ENCODE measurements at regions not wholly inside any gene's neighbourhood (a gene's known extent, or its start where the extent isn't known, plus 50 kb on each side); places are given as distances from the start of the nearest gene placed in this dataset.
A peak's percentile ranks its signal among the peaks of the same experiment; 100 is the strongest.

- H3K9me3 Mint-ChIP-seq, result no peaks in the 10 kb centered on the region
- Histone ChIP-seq H3K36me3 (ENCODE audit: control insufficient read depth, insufficient read depth, low read length) (no peaks in the 10 kb centered on the region), H3K9me3 (ENCODE audit: control insufficient read depth, low read length) (no peaks in the 10 kb centered on the region), H3K4me3 (ENCODE audit: low read length) (no peak overlapping the region), H3K4me1 (ENCODE audit: control insufficient read depth, insufficient read depth, low read length) (no peaks in the 10 kb centered on the region), H3K27me3 (ENCODE audit: control insufficient read depth, insufficient read depth, low read length, poor library complexity, severe bottlenecking) (no peaks in the 10 kb centered on the region), H3K27ac (ENCODE audit: low read depth, low read length) (no peak overlapping the region), H3K9ac (ENCODE audit: extremely low read depth, low read length, poor library complexity, severe bottlenecking) (no peak overlapping the region)
- no peak for TF ChIP-seq CTCF (conservative IDR thresholded peaks at IDR 0.05)
- H3K27ac Mint-ChIP-seq, result no peak overlapping the region
- H3K4me3 Mint-ChIP-seq, result no peak overlapping the region
- WGBS, 2 experiments (ENCODE audit: insufficient coverage in 1 of 2, insufficient read length in 1 of 2), result 55 to 86% methylated on average over 1 to 2 of the region's 2 CpGs
- no peak for DNase-seq
- H3K27me3 Mint-ChIP-seq (ENCODE audit: insufficient read depth), result no peaks in the 10 kb centered on the region
- H3K4me1 Mint-ChIP-seq, result peaks cover 4% of the 10 kb centered on the region
- no peaks in the 10 kb centered on the region for H3K36me3 Mint-ChIP-seq (ENCODE audit: low read depth)
These were observed 133.8 kb downstream of the ADAM29 start for GRCh38 chr4:175051974-175052373.

- H3K27me3 ChIP-seq (ENCODE audit: control insufficient read depth, insufficient read depth, low read length, poor library complexity, severe bottlenecking), result no peaks in the 10 kb centered on the region
- peak; percentile 72 for TF ChIP-seq CTCF (conservative IDR thresholded peaks at IDR 0.05)
- no peak overlapping the region for H3K9ac ChIP-seq (ENCODE audit: extremely low read depth, low read length, poor library complexity, severe bottlenecking)
- H3K36me3 ChIP-seq (ENCODE audit: control insufficient read depth, insufficient read depth, low read length), result no peaks in the 10 kb centered on the region
- H3K4me1 Mint-ChIP-seq, result peaks cover 4% of the 10 kb centered on the region
- no peaks in the 10 kb centered on the region for H3K36me3 Mint-ChIP-seq (ENCODE audit: low read depth)
- H3K4me3 ChIP-seq (ENCODE audit: low read length), result no peak overlapping the region
- no peaks in the 10 kb centered on the region for H3K9me3 ChIP-seq (ENCODE audit: control insufficient read depth, low read length)
- no peaks in the 10 kb centered on the region for H3K4me1 ChIP-seq (ENCODE audit: control insufficient read depth, insufficient read depth, low read length)
- no peak overlapping the region for H3K27ac ChIP-seq (ENCODE audit: low read depth, low read length)
- no peak overlapping the region for H3K4me3 Mint-ChIP-seq
- peak; percentile 89 for DNase-seq
- 72 to 74% methylated on average over 3 of the region's 3 CpGs for WGBS, 2 experiments (ENCODE audit: insufficient coverage in 1 of 2, insufficient read length in 1 of 2)
- peak overlapping the region; percentile 64 for H3K27ac Mint-ChIP-seq
- no peaks in the 10 kb centered on the region for H3K9me3 Mint-ChIP-seq
- H3K27me3 Mint-ChIP-seq (ENCODE audit: insufficient read depth), result no peaks in the 10 kb centered on the region
These were observed 136.8 kb downstream of the ADAM29 start for GRCh38 chr4:175054980-175055379.

GRCh38 chr4:175062183-175062592 lies 144.0 kb downstream of the ADAM29 start:
- Mint-ChIP-seq H3K27me3 (ENCODE audit: insufficient read depth) (no peaks in the 10 kb centered on the region), H3K9me3 (no peaks in the 10 kb centered on the region)

More at GRCh38 chr4:175062183-175062592, 144.0 kb downstream of the ADAM29 start:
- Mint-ChIP-seq H3K4me1 (no peaks in the 10 kb centered on the region), H3K27ac (no peak overlapping the region), H3K36me3 (ENCODE audit: low read depth) (no peaks in the 10 kb centered on the region), H3K4me3 (no peak overlapping the region)
- no peaks in the 10 kb centered on the region for H3K4me1 ChIP-seq (ENCODE audit: control insufficient read depth, insufficient read depth, low read length)
- H3K9ac ChIP-seq (ENCODE audit: extremely low read depth, low read length, poor library complexity, severe bottlenecking), result no peak overlapping the region
- H3K27me3 ChIP-seq (ENCODE audit: control insufficient read depth, insufficient read depth, low read length, poor library complexity, severe bottlenecking), result no peaks in the 10 kb centered on the region
- no peaks in the 10 kb centered on the region for H3K36me3 ChIP-seq (ENCODE audit: control insufficient read depth, insufficient read depth, low read length)
- no peak overlapping the region for H3K4me3 ChIP-seq (ENCODE audit: low read length)
- no peak for DNase-seq
- H3K9me3 ChIP-seq (ENCODE audit: control insufficient read depth, low read length), result no peaks in the 10 kb centered on the region
- WGBS, 2 experiments (ENCODE audit: insufficient coverage in 1 of 2, insufficient read length in 1 of 2), result 90 to 95% methylated on average over 3 of the region's 3 CpGs
- no peak for TF ChIP-seq CTCF (conservative IDR thresholded peaks at IDR 0.05)
- no peak overlapping the region for H3K27ac ChIP-seq (ENCODE audit: low read depth, low read length)

All from endodermal cell (in vitro differentiated cells).